H1 (cell line): ENCODE measurements at regions not wholly inside any gene's neighbourhood (a gene's known extent, or its start where the extent isn't known, plus 50 kb on each side); places are given as distances from the start of the nearest gene placed in this dataset.
"Not testable (repeated sequence)": the region's sequence is repeated elsewhere in the genome, so short reads cannot be mapped to it uniquely, and the experiment has no call there.

ENCODE experiments used
- CBX5 ChIP-seq: fragments of 300-800, 300-1000 bp; sonication (generic); IDR thresholded peaks from 2 replicates; pipeline ENCODE4 v1.7.1; 2016; ENCODE audit warnings: antibody characterized with exemption, low read length, low read depth
- FOSL1 ChIP-seq: IDR thresholded peaks from 2 replicates; pipeline ENCODE4 v1.6.1; 2011; ENCODE audit warnings: mild to moderate bottlenecking, low read depth, low read length, moderate library complexity; ENCODE audit not compliant: insufficient read depth
- JUN ChIP-seq: IDR thresholded peaks from 2 replicates; pipeline ENCODE4 v1.6.1; 2011; ENCODE audit warnings: low read depth, mild to moderate bottlenecking, improper control_type of control experiment, low read length
- SP1 ChIP-seq: IDR thresholded peaks from 2 replicates; pipeline ENCODE4 v1.6.1; 2011; ENCODE audit warnings: low read depth, low read length

GRCh38 chr20:29323631-29324515 is 1933.6 kb upstream of the DEFB115 start:
- not testable (repeated sequence) for TF ChIP-seq CBX5, SP1, FOSL1, JUN
